ENCODE measurements at regions not wholly inside any gene's neighbourhood (a gene's known extent, or its start where the extent isn't known, plus 50 kb on each side); places are given as distances from the start of the nearest gene placed in this dataset.

DNA sequence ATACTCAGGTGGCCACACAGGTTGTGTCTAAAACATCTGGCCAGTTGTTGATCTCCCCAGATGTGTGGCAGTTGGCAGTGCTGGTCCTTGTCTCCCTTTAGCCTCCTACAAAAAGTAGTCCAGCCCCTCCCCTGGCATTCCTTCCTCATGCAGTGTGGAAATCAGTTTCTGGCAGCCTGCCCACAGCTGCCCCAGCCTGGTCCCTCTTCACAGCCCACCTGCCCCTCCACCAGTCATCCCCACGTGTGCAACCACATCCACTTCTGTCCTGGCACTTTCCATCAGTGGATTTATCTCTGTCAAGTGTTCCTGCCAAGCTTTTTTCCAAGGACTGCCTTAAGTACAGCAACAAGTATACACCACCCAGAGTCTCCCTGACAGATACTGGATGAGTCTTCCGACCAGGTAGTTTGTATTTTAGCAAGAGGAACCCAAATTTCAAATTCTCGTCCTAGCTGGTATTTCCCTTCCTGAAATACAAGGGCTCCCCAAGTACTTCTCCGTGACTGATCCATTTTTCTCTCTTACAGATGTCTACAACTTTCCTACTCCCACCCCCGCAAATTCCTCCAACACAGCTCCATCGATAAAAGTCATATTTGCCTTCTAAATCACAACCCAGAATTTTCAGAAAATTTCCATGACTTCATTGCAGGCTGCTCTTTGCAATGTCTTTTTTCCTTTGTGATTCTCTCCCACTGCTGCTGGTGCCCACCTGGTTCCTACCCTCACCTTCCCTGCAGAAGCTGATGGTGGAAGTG lies 313.5 kb downstream of the FOXO1 start:
- TF ChIP-seq FOXP2 (optimal IDR thresholded peaks at IDR 0.05; ENCODE audit: borderline replicate concordance, extremely low read depth, extremely low read length, insufficient read depth), result no peak
- no peak for TF ChIP-seq SIN3A (IDR thresholded peaks at IDR 0.05; ENCODE audit: borderline replicate concordance, insufficient read depth, low read length)
- TF ChIP-seq, protein P1, sequence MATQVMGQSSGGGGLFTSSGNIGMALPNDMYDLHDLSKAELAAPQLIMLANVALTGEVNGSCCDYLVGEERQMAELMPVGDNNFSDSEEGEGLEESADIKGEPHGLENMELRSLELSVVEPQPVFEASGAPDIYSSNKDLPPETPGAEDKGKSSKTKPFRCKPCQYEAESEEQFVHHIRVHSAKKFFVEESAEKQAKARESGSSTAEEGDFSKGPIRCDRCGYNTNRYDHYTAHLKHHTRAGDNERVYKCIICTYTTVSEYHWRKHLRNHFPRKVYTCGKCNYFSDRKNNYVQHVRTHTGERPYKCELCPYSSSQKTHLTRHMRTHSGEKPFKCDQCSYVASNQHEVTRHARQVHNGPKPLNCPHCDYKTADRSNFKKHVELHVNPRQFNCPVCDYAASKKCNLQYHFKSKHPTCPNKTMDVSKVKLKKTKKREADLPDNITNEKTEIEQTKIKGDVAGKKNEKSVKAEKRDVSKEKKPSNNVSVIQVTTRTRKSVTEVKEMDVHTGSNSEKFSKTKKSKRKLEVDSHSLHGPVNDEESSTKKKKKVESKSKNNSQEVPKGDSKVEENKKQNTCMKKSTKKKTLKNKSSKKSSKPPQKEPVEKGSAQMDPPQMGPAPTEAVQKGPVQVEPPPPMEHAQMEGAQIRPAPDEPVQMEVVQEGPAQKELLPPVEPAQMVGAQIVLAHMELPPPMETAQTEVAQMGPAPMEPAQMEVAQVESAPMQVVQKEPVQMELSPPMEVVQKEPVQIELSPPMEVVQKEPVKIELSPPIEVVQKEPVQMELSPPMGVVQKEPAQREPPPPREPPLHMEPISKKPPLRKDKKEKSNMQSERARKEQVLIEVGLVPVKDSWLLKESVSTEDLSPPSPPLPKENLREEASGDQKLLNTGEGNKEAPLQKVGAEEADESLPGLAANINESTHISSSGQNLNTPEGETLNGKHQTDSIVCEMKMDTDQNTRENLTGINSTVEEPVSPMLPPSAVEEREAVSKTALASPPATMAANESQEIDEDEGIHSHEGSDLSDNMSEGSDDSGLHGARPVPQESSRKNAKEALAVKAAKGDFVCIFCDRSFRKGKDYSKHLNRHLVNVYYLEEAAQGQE (IDR thresholded peaks at IDR 0.05; ENCODE audit: insufficient read depth in 1 of 2, low read depth in 2 of 2, low read length in 2 of 2), result no peak
- TF ChIP-seq POLR2AphosphoS5 (IDR thresholded peaks at IDR 0.05; ENCODE audit: low read depth, low read length), result no peak
- no peak for TF ChIP-seq TAF1 (IDR thresholded peaks at IDR 0.05; ENCODE audit: borderline replicate concordance, insufficient read depth, low read length)

DNA sequence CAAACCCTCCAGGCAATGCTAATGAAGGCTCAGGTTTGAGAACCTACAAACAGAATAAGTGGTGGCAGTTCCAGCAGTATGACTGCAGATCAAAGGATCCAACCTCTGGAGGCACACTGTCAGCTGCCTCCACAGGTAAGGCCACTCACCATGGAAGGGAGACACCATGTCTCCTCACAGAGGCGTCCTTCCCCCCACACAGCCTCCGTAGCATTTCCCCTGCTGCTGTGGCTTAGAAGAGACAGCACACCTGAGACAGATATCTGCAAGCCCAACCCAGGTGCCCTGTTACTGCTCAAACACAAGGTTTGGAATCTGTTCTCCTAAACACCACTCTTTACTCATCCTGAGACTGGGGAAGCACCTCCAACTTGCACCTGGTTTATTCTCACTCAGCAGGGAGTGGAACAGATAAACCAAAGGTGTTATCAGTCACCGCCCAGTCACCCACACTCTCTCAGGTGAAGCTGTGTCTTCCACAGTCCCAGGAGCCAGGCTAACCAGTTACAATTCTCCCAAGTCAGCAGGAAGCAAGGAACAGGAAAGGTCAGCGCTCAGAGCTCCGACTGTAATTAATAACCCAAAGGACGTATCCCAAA lies 311.2 kb downstream of the FOXO1 start:
- TF ChIP-seq SIN3A (IDR thresholded peaks at IDR 0.05; ENCODE audit: borderline replicate concordance, insufficient read depth, low read length), result no peak
- TF ChIP-seq TAF1 (IDR thresholded peaks at IDR 0.05; ENCODE audit: borderline replicate concordance, insufficient read depth, low read length), result no peak
- no peak for TF ChIP-seq FOXP2 (optimal IDR thresholded peaks at IDR 0.05; ENCODE audit: borderline replicate concordance, extremely low read depth, extremely low read length, insufficient read depth)
- TF ChIP-seq, protein P1 (IDR thresholded peaks at IDR 0.05; ENCODE audit: insufficient read depth in 1 of 2, low read depth in 2 of 2, low read length in 2 of 2), result no peak
- TF ChIP-seq POLR2AphosphoS5 (IDR thresholded peaks at IDR 0.05; ENCODE audit: low read depth, low read length), result no peak

DNA sequence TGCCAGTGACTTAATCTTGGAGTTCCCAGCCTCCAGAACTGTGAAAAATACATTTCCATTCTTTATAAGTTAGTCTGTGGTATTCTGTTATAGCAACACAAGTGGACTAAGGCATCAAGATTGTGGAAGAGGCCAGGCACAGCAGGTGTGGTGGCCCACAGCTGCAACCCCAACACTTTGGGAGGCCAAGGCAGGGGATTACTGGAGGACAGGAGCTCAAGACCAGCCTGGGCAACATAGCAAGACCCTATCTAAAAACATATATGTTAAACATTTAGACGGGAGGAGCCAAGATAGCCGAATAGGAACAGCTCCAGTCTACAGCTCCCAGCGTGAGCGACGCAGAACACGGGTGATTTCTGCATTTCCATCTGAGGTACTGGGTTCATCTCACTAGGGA lies 310.4 kb downstream of the FOXO1 start:
- TF ChIP-seq SIN3A (IDR thresholded peaks at IDR 0.05; ENCODE audit: borderline replicate concordance, insufficient read depth, low read length) (no peak), FOXP2 (optimal IDR thresholded peaks at IDR 0.05; ENCODE audit: borderline replicate concordance, extremely low read depth, extremely low read length, insufficient read depth) (no peak), TAF1 (IDR thresholded peaks at IDR 0.05; ENCODE audit: borderline replicate concordance, insufficient read depth, low read length) (no peak), POLR2AphosphoS5 (IDR thresholded peaks at IDR 0.05; ENCODE audit: low read depth, low read length) (no peak)
- TF ChIP-seq, protein P1 (IDR thresholded peaks at IDR 0.05; ENCODE audit: insufficient read depth in 1 of 2, low read depth in 2 of 2, low read length in 2 of 2), result no peak

DNA sequence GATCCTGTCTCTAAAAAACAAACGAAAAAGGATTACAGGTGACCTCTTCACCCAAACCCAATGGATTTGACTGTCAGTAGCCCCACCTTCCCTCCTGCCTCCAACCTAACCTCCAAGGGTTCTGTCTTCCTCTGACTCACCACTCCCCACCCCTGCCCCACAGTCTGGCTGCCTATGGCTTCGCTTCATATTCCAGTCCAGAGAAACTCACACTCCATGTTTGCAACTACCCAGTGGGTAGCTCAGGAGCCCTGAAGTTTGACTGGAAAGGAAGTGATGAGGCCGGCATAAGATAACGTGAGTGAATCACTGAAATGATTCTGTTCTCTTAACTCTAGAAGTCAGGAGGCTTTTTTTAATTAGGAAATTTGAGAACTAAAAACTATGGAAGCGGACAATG lies 303.9 kb downstream of the FOXO1 start:
- TF ChIP-seq FOXP2 (optimal IDR thresholded peaks at IDR 0.05; ENCODE audit: borderline replicate concordance, extremely low read depth, extremely low read length, insufficient read depth), result no peak

DNA sequence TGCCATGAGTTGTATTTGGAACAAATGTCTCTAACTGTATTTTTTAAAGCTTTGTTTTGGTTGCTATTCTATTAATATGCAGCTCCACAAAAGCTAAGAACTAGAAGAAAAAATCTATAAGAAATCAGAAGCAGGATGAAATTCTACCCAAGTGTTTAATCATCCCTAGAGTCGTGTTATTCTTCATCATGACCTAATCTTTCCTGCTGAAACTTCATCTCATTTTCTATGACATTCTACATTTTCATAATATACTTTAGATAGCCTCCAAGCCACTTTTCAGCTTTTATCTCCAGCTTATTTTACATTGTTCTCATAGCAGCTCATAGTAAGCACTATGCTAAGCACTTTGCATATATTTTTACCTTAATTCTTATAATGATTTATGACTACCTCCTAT lies 302.8 kb downstream of the FOXO1 start:
- TF ChIP-seq FOXP2 (optimal IDR thresholded peaks at IDR 0.05; ENCODE audit: borderline replicate concordance, extremely low read depth, extremely low read length, insufficient read depth) (no peak), TAF1 (IDR thresholded peaks at IDR 0.05; ENCODE audit: borderline replicate concordance, insufficient read depth, low read length) (no peak), SIN3A (IDR thresholded peaks at IDR 0.05; ENCODE audit: borderline replicate concordance, insufficient read depth, low read length) (no peak), POLR2AphosphoS5 (IDR thresholded peaks at IDR 0.05; ENCODE audit: low read depth, low read length) (no peak)
- TF ChIP-seq, protein P1 (IDR thresholded peaks at IDR 0.05; ENCODE audit: insufficient read depth in 1 of 2, low read depth in 2 of 2, low read length in 2 of 2), result no peak

All from PFSK-1 (cell line).